ENCODE measurements at regions not wholly inside any gene's neighbourhood (a gene's known extent, or its start where the extent isn't known, plus 50 kb on each side); places are given as distances from the start of the nearest gene placed in this dataset.

DNA sequence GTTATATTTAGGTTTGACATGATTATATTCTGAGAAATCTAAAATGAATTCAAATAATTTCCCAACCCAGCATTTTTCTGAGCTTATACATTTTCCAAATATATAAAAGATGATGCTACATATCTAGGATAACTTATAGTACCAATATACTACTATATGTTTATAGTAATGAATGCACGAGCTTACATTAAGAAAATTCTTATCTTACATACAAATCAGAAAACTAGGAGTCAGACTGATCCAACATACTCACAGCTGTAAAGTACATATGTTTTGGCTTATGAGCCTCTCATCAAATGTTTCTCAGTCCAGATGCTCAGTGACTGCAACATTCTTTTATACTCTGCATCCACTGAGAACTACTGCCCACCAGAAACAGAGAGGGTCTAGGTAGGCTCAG, 491.3 kb upstream of the KLF12 start:
- TF ChIP-seq, protein P1, sequence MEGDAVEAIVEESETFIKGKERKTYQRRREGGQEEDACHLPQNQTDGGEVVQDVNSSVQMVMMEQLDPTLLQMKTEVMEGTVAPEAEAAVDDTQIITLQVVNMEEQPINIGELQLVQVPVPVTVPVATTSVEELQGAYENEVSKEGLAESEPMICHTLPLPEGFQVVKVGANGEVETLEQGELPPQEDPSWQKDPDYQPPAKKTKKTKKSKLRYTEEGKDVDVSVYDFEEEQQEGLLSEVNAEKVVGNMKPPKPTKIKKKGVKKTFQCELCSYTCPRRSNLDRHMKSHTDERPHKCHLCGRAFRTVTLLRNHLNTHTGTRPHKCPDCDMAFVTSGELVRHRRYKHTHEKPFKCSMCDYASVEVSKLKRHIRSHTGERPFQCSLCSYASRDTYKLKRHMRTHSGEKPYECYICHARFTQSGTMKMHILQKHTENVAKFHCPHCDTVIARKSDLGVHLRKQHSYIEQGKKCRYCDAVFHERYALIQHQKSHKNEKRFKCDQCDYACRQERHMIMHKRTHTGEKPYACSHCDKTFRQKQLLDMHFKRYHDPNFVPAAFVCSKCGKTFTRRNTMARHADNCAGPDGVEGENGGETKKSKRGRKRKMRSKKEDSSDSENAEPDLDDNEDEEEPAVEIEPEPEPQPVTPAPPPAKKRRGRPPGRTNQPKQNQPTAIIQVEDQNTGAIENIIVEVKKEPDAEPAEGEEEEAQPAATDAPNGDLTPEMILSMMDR (conservative IDR thresholded peaks at IDR 0.05; ENCODE audit: low read depth, low read length): no peak
- TF ChIP-seq EZH2 (IDR thresholded peaks at IDR 0.05; ENCODE audit: borderline replicate concordance, low read depth, low read length, poor library complexity, severe bottlenecking): no peak
